ENCODE measurements at regions not wholly inside any gene's neighbourhood (a gene's known extent, or its start where the extent isn't known, plus 50 kb on each side); places are given as distances from the start of the nearest gene placed in this dataset.

- no peaks in the 10 kb centered on the region for H3K9me3 Mint-ChIP-seq
- Histone ChIP-seq H3K27me3 (ENCODE audit: insufficient read depth, low read length, poor library complexity, severe bottlenecking) (peaks cover 2% of the 10 kb centered on the region), H3K4me1 (ENCODE audit: insufficient read depth, low read length) (no peaks in the 10 kb centered on the region), H3K9me3 (ENCODE audit: low read length) (no peaks in the 10 kb centered on the region), H3K4me3 (ENCODE audit: low read length) (no peak overlapping the region), H3K27ac (ENCODE audit: low read depth, low read length) (no peak overlapping the region), H3K36me3 (ENCODE audit: insufficient read depth, low read length) (no peaks in the 10 kb centered on the region)
- H3K4me1 Mint-ChIP-seq, result no peaks in the 10 kb centered on the region
- POLR2A ChIA-PET, result no interaction called here
- CTCF ChIA-PET, result no interaction called here
- H3K27ac Mint-ChIP-seq, result no peak overlapping the region
- H3K27me3 Mint-ChIP-seq, result peaks cover 6 to 11% of the 10 kb centered on the region in 2 donors
- H3K4me3 Mint-ChIP-seq, result no peak overlapping the region
- no peak for DNase-seq
- no peaks in the 10 kb centered on the region for H3K36me3 Mint-ChIP-seq
These were observed 172.4 kb upstream of the ZMIZ1 start for GRCh38 chr10:78896159-78896928.

GRCh38 chr10:78898341-78899097 is 170.2 kb upstream of the ZMIZ1 start:
- Histone ChIP-seq H3K4me1 (ENCODE audit: insufficient read depth, low read length) (no peaks in the 10 kb centered on the region), H3K9me3 (ENCODE audit: low read length) (no peaks in the 10 kb centered on the region), H3K4me3 (ENCODE audit: low read length) (no peak overlapping the region), H3K27ac (ENCODE audit: low read depth, low read length) (no peak overlapping the region), H3K36me3 (ENCODE audit: insufficient read depth, low read length) (no peaks in the 10 kb centered on the region), H3K27me3 (ENCODE audit: insufficient read depth, low read length, poor library complexity, severe bottlenecking) (no peaks in the 10 kb centered on the region)
- no peak overlapping the region for H3K27ac Mint-ChIP-seq
- H3K4me3 Mint-ChIP-seq, result no peak overlapping the region
- H3K4me1 Mint-ChIP-seq, result no peaks in the 10 kb centered on the region
- no peak for DNase-seq
- no peaks in the 10 kb centered on the region for H3K36me3 Mint-ChIP-seq
- POLR2A ChIA-PET, result no interaction called here
- CTCF ChIA-PET, result no interaction called here
- no peaks in the 10 kb centered on the region for H3K9me3 Mint-ChIP-seq
- H3K27me3 Mint-ChIP-seq, result peaks cover 5% of the 10 kb centered on the region in 2 donors

GRCh38 chr10:78899098-78899754 is 169.5 kb upstream of the ZMIZ1 start:
- Histone ChIP-seq H3K27ac (ENCODE audit: low read depth, low read length) (no peak overlapping the region), H3K36me3 (ENCODE audit: insufficient read depth, low read length) (no peaks in the 10 kb centered on the region), H3K4me3 (ENCODE audit: low read length) (no peak overlapping the region), H3K27me3 (ENCODE audit: insufficient read depth, low read length, poor library complexity, severe bottlenecking) (no peaks in the 10 kb centered on the region), H3K9me3 (ENCODE audit: low read length) (no peaks in the 10 kb centered on the region), H3K4me1 (ENCODE audit: insufficient read depth, low read length) (no peaks in the 10 kb centered on the region)
- Mint-ChIP-seq H3K27ac (peak overlapping the region in 1 of 8 donors; percentile 21), H3K36me3 (no peaks in the 10 kb centered on the region), H3K4me1 (no peaks in the 10 kb centered on the region), H3K9me3 (no peaks in the 10 kb centered on the region), H3K4me3 (no peak overlapping the region), H3K27me3 (peaks cover 0 to 6% of the 10 kb centered on the region in 2 donors)
- DNase-seq, result no peak
- CTCF ChIA-PET, result no interaction called here
- POLR2A ChIA-PET, result no interaction called here

GRCh38 chr10:78899996-78900714 is 168.6 kb upstream of the ZMIZ1 start:
- Mint-ChIP-seq H3K36me3 (no peaks in the 10 kb centered on the region), H3K4me1 (no peaks in the 10 kb centered on the region), H3K27ac (no peak overlapping the region), H3K27me3 (peaks cover 0 to 1% of the 10 kb centered on the region in 2 donors), H3K4me3 (no peak overlapping the region), H3K9me3 (no peaks in the 10 kb centered on the region)
- ChIA-PET CTCF (no interaction called here), POLR2A (no interaction called here)
- Histone ChIP-seq H3K27me3 (ENCODE audit: insufficient read depth, low read length, poor library complexity, severe bottlenecking) (no peaks in the 10 kb centered on the region), H3K27ac (ENCODE audit: low read depth, low read length) (no peak overlapping the region), H3K36me3 (ENCODE audit: insufficient read depth, low read length) (no peaks in the 10 kb centered on the region), H3K9me3 (ENCODE audit: low read length) (no peaks in the 10 kb centered on the region), H3K4me3 (ENCODE audit: low read length) (no peak overlapping the region), H3K4me1 (ENCODE audit: insufficient read depth, low read length) (no peaks in the 10 kb centered on the region)
- no peak for DNase-seq

GRCh38 chr10:78900715-78901430 is 167.9 kb upstream of the ZMIZ1 start:
- POLR2A ChIA-PET, result no interaction called here
- Histone ChIP-seq H3K36me3 (ENCODE audit: insufficient read depth, low read length) (no peaks in the 10 kb centered on the region), H3K27me3 (ENCODE audit: insufficient read depth, low read length, poor library complexity, severe bottlenecking) (no peaks in the 10 kb centered on the region), H3K27ac (ENCODE audit: low read depth, low read length) (no peak overlapping the region), H3K4me1 (ENCODE audit: insufficient read depth, low read length) (no peaks in the 10 kb centered on the region), H3K4me3 (ENCODE audit: low read length) (no peak overlapping the region), H3K9me3 (ENCODE audit: low read length) (no peaks in the 10 kb centered on the region)
- CTCF ChIA-PET, result no interaction called here
- Mint-ChIP-seq H3K36me3 (no peaks in the 10 kb centered on the region), H3K4me3 (no peak overlapping the region), H3K27ac (no peak overlapping the region), H3K9me3 (no peaks in the 10 kb centered on the region), H3K4me1 (no peaks in the 10 kb centered on the region), H3K27me3 (peaks cover 0 to 1% of the 10 kb centered on the region in 2 donors)
- DNase-seq, result no peak

- CTCF ChIA-PET, result no interaction called here
- Mint-ChIP-seq H3K27me3 (peaks cover 0 to 1% of the 10 kb centered on the region in 2 donors), H3K36me3 (no peaks in the 10 kb centered on the region), H3K4me3 (no peak overlapping the region), H3K4me1 (no peaks in the 10 kb centered on the region), H3K27ac (no peak overlapping the region), H3K9me3 (no peaks in the 10 kb centered on the region)
- Histone ChIP-seq H3K4me3 (ENCODE audit: low read length) (no peak overlapping the region), H3K4me1 (ENCODE audit: insufficient read depth, low read length) (no peaks in the 10 kb centered on the region), H3K9me3 (ENCODE audit: low read length) (no peaks in the 10 kb centered on the region), H3K36me3 (ENCODE audit: insufficient read depth, low read length) (no peaks in the 10 kb centered on the region), H3K27ac (ENCODE audit: low read depth, low read length) (no peak overlapping the region), H3K27me3 (ENCODE audit: insufficient read depth, low read length, poor library complexity, severe bottlenecking) (no peaks in the 10 kb centered on the region)
- POLR2A ChIA-PET, result no interaction called here
- DNase-seq, result no peak
These were observed 167.1 kb upstream of the ZMIZ1 start for GRCh38 chr10:78901694-78902093.

GRCh38 chr10:78902815-78903214 is 166.0 kb upstream of the ZMIZ1 start:
- Mint-ChIP-seq H3K27ac (no peak overlapping the region), H3K9me3 (no peaks in the 10 kb centered on the region), H3K4me3 (no peak overlapping the region), H3K4me1 (no peaks in the 10 kb centered on the region), H3K36me3 (no peaks in the 10 kb centered on the region), H3K27me3 (peaks cover 0 to 4% of the 10 kb centered on the region in 2 donors)
- Histone ChIP-seq H3K4me3 (ENCODE audit: low read length) (no peak overlapping the region), H3K4me1 (ENCODE audit: insufficient read depth, low read length) (no peaks in the 10 kb centered on the region), H3K27ac (ENCODE audit: low read depth, low read length) (no peak overlapping the region), H3K9me3 (ENCODE audit: low read length) (no peaks in the 10 kb centered on the region), H3K36me3 (ENCODE audit: insufficient read depth, low read length) (no peaks in the 10 kb centered on the region), H3K27me3 (ENCODE audit: insufficient read depth, low read length, poor library complexity, severe bottlenecking) (no peaks in the 10 kb centered on the region)
- ChIA-PET POLR2A (no interaction called here), CTCF (no interaction called here)
- DNase-seq, result no peak

Measured in CD8-positive, alpha-beta memory T cell (primary cell).